ENCODE measurements at regions not wholly inside any gene's neighbourhood (a gene's known extent, or its start where the extent isn't known, plus 50 kb on each side); places are given as distances from the start of the nearest gene placed in this dataset.

DNA sequence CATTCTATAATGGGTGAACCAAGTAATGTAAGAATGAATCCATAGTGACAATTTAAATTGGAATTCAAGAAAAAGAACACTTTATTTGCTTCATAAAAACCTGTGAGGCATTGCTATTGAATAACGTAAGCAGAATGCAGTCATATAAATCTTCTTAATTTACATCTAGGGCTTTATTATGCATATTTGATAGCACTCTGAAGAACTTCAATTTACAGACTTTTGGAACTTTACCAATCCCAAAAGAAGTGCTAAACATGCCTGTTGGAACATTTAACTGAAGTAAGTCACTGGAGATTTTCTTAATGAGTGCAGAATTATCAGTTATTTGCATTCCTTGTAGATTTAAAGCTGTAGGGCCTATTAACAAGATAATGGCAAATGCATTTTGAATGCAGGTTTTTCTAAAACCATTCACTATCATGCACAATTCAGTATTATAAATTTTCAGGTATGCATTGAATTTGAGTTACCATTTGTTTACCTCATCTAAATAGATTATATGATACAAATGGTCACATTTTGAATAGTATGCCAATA is 1181.2 kb downstream of the ARAP2 start:
- no peak overlapping the region for H3K4me3 ChIP-seq (ENCODE audit: low read depth, low read length)
- TF ChIP-seq CTCF (IDR thresholded peaks at IDR 0.05; ENCODE audit: borderline replicate concordance, insufficient read depth, low read depth, low read length), result no peak

DNA sequence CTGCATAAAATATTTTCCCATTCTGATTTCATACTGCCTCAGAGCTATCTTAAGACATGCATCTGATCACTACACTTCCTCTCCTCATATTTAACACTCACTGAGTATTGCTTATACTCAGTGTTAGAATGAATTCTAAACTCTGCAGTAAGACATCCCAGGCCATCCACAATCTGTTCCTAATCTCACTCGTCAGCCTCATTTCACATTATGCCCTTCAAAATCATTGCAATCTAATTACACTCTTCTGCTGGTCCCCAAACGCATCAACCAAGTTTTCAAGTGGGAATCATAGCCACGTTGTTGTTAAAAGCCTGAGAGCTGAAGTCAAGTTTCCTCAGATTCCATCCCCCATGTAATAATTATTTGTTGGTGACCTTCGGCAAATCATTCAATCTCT is 1177.9 kb downstream of the ARAP2 start:
- H3K4me3 ChIP-seq (ENCODE audit: low read depth, low read length), result no peak overlapping the region
- TF ChIP-seq CTCF (IDR thresholded peaks at IDR 0.05; ENCODE audit: borderline replicate concordance, insufficient read depth, low read depth, low read length), result no peak

- H3K4me3 ChIP-seq (ENCODE audit: low read depth, low read length), result no peak overlapping the region
- TF ChIP-seq CTCF (IDR thresholded peaks at IDR 0.05; ENCODE audit: borderline replicate concordance, insufficient read depth, low read depth, low read length), result no peak
These were observed 1163.5 kb downstream of the ARAP2 start for GRCh38 chr4:35080799-35081198.

- H3K4me3 ChIP-seq (ENCODE audit: low read depth, low read length), result no peak overlapping the region
- no peak for TF ChIP-seq CTCF (IDR thresholded peaks at IDR 0.05; ENCODE audit: borderline replicate concordance, insufficient read depth, low read depth, low read length)
These were observed 1157.1 kb downstream of the ARAP2 start for GRCh38 chr4:35087218-35087617.

GRCh38 chr4:35100932-35101331 is 1143.4 kb downstream of the ARAP2 start:
- no peak overlapping the region for H3K4me3 ChIP-seq (ENCODE audit: low read depth, low read length)
- no peak for TF ChIP-seq CTCF (IDR thresholded peaks at IDR 0.05; ENCODE audit: borderline replicate concordance, insufficient read depth, low read depth, low read length)

GRCh38 chr4:35102066-35102465 is 1142.2 kb downstream of the ARAP2 start:
- H3K4me3 ChIP-seq (ENCODE audit: low read depth, low read length), result no peak overlapping the region
- TF ChIP-seq CTCF (IDR thresholded peaks at IDR 0.05; ENCODE audit: borderline replicate concordance, insufficient read depth, low read depth, low read length), result no peak

- H3K4me3 ChIP-seq (ENCODE audit: low read depth, low read length), result no peak overlapping the region
- TF ChIP-seq CTCF (IDR thresholded peaks at IDR 0.05; ENCODE audit: borderline replicate concordance, insufficient read depth, low read depth, low read length), result no peak
These were observed 1138.8 kb downstream of the ARAP2 start for GRCh38 chr4:35105486-35105885.

All from GM12875 (cell line).